ENCODE measurements at regions not wholly inside any gene's neighbourhood (a gene's known extent, or its start where the extent isn't known, plus 50 kb on each side); places are given as distances from the start of the nearest gene placed in this dataset.
"Not testable (repeated sequence)": the region's sequence is repeated elsewhere in the genome, so short reads cannot be mapped to it uniquely, and the experiment has no call there.

GRCh38 chr1:104463126-104463697 is 713.5 kb downstream of the AMY1C start:
- no peak for DNase-seq (ENCODE audit: low read depth in 2 of 2)

DNA sequence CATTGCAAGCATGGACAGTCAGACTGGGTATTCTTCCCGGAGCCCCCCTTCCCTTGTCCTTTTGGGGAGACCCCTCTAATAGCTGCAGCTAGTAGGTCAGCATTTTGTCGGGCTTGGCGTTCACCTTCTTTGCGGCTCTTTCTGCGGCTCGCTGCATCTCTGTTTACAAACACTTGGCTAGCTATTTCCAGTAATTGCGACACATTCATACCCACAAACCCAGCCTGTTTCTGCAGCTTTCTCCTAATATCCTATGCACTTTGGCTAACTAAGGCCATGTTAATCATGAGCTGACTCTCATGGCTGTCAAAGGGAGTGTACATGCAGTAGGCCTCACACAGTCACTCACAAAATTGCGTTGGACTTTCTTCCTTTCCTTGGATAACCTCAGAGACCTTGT is 716.4 kb downstream of the AMY1C start:
- DNase-seq (ENCODE audit: low read depth in 2 of 2) = no peak

DNA sequence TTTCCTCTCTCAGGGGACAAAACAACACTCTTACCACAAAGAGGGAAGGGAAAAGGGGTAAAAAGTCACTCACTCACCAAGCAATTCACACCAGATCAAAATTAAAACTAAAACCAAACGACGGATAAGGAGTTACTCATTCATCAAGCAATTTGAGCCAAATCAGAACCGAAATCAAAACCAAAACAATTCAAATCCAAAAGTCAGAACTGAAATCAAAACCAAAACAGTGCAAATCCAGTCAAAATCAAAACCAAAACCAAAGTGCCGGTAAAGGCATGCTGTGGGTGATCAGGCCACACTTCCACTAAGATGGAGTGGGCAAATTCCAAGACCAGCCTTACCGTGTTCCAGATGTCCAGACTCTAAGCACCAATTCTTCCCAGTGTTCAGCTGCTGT is 717.9 kb downstream of the AMY1C start:
- DNase-seq (ENCODE audit: low read depth in 2 of 2) = no peak

- no peak for DNase-seq (ENCODE audit: low read depth in 2 of 2)
These were observed 718.6 kb downstream of the AMY1C start for GRCh38 chr1:104468282-104468681.

GRCh38 chr1:104476126-104476525 is 726.4 kb downstream of the AMY1C start:
- DNase-seq (ENCODE audit: low read depth in 2 of 2) = no peak

- DNase-seq (ENCODE audit: low read depth in 2 of 2) = no peak
These were observed 738.8 kb downstream of the AMY1C start for GRCh38 chr1:104488296-104489015.

DNA sequence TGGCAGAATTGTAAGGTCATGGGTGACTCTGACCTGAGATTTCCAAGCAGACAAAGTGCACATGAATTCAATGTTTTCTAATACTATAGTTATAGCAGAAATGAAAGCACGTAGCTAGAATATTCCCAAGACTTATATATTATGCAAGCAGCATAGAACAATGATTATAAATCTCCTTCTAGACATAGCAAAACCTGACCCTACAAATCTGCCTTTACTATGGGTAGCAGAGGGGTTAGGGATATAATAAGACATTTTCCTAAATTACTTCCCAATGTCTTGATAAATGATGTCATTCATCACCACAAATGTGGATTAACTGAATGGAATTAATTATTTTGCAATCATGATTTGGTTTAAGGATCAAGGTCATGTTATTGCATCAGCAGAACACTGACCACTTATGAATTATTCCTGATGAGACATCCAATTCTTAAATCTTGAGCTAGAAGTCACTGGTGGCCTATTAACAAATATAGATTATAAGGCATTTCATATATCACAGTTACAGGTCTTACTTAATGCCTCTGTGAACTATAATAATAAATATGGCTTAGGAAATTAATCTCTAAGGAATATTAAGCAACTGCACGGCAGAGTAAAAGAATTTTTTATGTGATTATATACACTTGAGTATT is 776.6 kb downstream of the AMY1C start:
- DNase-seq (ENCODE audit: low read depth in 2 of 2) = no peak

- DNase-seq (ENCODE audit: low read depth in 2 of 2) = no peak
These were observed 782.3 kb downstream of the AMY1C start for GRCh38 chr1:104531990-104532389.

- no peak for DNase-seq (ENCODE audit: low read depth in 2 of 2)
These were observed 824.9 kb downstream of the AMY1C start for GRCh38 chr1:104574620-104575019.

DNA sequence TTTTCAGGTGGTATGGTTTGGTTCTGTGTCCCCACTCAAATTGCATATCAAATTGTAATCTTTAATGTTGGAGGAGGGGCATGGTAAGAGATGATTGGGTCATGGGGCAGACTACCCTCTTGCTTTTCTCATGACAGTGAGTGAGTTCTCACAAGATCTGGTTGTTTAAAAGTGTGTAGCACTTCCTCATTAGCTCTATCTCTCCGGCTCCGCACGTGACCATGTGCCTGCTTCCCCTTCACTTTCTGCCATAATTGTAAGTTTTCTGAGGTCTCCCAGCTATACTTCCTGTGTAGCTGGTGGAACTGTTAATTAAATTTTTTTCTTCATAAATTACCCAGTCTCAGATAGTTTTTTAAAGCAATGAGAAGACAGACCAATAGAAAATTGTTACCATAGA is 843.2 kb downstream of the AMY1C start:
- no peak for DNase-seq (ENCODE audit: low read depth in 2 of 2)

DNA sequence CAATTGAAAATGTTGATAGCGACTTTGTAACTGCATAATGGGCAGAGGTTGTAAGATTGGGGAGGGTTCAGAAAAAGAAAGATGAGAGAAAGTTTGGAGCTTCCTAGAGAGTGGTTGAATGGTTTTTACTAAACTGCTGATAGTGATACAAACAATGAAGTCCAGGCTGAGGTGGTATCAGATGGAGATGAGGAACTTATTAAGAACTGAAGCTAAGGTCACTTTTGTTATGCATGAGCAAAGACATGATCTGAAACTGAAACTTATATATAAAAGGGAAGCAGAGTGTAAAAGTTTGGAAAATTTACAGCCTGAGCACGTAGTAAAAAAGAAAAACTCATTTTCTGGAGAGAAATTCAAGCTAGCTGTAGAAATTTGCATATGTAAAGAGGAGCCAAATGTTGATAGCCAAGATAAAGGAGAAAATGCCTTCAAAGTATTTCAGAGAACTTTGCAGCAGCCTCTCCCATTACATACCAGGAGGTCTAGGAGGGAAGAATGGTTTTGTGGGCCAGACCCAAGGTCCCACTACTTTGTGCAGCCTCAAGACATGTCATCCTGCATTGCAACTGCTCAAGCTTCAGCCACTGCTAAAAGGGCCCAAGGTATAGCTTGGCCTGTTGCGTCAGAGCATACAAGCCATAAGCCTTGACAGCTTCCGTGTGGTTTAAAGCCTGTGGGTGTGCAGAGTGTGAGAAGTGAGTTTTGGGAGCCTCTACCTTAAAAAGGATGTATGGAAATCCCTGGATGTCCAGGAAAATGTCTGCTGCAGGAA is 843.9 kb downstream of the AMY1C start:
- DNase-seq (ENCODE audit: low read depth in 2 of 2) = no peak

- no peak for DNase-seq (ENCODE audit: low read depth in 2 of 2)
These were observed 867.8 kb downstream of the AMY1C start for GRCh38 chr1:104617474-104617873.

DNA sequence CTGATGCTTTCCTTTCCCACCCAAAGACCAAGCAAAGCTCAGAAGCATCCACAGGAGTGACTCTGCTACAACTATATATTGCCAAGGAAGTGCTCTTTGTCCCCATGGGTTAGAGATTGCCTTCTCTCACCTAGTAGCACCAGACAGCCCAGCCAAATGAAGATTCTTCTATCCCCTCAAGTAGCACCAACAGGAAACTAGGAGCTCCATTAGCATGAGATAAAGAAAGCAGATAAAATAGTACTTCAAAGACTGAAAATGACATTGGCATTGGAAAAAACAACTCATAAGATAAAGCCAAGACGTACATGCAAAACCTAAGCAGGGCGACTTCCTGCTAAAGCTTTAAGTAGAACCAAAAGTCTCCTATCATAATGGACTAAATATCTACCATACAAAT is 871.5 kb downstream of the AMY1C start:
- DNase-seq (ENCODE audit: low read depth in 2 of 2) = no peak

- DNase-seq (ENCODE audit: low read depth in 2 of 2) = no peak
These were observed 874.8 kb downstream of the AMY1C start for GRCh38 chr1:104624538-104624937.

- DNase-seq (ENCODE audit: low read depth in 2 of 2) = no peak
These were observed 879.9 kb downstream of the AMY1C start for GRCh38 chr1:104629589-104629988.

DNA sequence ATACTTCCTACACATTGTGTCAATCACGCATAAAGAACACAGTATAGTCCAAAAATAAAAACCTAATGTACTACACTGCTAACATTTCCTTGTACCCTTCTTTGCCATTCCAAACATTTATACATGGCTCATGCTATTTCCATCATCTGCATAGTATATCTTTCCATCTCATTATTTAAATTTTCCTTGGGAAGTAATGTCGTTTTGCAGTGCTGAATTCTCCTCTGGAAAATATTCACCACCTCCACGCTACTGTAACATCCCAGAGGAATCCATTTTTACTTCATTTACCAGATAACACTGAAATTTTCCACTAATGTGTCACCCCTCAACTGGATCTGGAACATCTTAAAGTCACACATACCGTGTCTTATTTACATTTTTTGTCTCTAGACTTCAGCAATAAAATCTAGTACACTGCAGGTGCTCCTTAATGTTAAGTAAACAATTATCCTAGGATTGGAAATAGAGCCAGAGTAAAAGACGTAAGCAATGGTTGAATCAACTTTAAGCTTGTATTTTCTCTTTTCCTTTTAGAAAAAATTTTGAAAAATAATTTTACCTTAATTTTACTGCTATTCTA is 881.0 kb downstream of the AMY1C start:
- DNase-seq (ENCODE audit: low read depth in 2 of 2) = no peak

DNA sequence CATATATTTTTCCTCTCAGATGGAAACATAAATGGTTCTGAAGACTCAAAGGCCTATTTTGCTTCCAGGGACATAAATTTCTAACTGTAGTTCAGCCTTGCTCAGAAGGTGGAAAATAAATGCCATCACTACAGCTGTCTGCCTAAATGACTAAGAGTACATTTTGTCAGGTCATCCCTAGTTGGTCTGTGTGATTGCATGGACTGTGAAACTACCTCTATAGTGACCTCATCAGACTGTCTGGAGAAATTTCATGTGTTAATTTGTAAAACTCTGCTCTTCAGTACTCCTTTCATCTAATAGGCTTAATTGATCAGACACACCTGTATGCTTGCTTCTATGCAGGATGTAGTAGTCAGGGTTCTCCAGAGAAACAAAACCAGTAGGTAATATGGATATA is 886.9 kb downstream of the AMY1C start:
- no peak for DNase-seq (ENCODE audit: low read depth in 2 of 2)

GRCh38 chr1:104646233-104646632 is 896.5 kb downstream of the AMY1C start:
- no peak for DNase-seq (ENCODE audit: low read depth in 2 of 2)

GRCh38 chr1:104648269-104648691 is 898.6 kb downstream of the AMY1C start:
- no peak for DNase-seq (ENCODE audit: low read depth in 2 of 2)

- DNase-seq (ENCODE audit: low read depth in 2 of 2) = not testable (repeated sequence)
These were observed 914.7 kb downstream of the AMY1C start for GRCh38 chr1:104664374-104664773.

GRCh38 chr1:104665300-104665699 is 915.6 kb downstream of the AMY1C start:
- no peak for DNase-seq (ENCODE audit: low read depth in 2 of 2)

DNA sequence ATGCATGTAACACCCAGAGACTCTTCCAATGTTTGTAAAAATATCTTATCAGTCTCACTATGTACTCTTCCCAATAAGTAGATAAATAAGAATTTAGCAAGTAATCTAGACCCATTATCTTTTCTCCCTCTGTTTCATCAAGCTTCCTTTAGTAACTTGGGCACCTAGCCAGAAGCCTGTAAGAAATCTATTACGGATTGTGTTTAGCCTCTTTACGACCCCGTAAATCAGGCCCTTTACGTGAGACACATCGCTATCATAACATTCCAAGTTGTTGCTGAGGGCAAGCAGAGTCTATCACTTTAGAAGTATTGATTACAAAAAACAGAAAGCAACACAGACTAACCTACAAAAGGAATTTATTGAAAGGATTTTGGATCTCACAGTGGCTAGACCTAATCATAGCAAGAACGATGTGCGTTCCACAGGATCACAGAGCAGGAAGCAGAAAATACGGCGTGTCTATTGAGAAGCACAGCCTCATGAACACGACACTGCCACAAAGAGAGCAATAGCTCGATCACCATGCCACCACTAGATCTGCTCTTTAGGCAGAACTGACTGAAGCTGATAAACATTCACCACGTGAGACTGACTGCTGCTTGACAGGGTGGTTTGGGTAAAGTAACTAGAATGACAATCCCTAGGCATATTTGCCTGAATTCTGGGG is 922.1 kb downstream of the AMY1C start:
- DNase-seq (ENCODE audit: low read depth in 2 of 2) = no peak
